ENCODE measurements at regions not wholly inside any gene's neighbourhood (a gene's known extent, or its start where the extent isn't known, plus 50 kb on each side); places are given as distances from the start of the nearest gene placed in this dataset.

DNA sequence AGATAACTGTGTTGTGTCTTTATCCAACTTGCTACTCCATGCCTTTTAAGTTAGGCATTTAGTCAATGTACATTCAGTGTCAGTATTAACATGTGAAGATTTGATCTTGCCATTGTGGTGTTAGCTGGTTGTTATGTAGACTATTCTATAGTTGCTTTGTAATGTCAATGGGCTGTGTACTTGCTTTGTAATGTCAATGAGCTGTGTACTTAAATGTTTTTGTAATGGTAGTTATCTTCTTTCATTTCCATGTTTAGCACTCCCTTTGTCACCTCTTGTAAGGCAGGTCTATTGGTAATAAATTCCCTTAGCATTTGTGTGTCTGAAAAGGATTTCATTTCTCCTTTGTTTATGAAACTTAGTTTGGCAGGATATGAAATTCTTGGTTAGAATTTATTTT is 53.4 kb downstream of the MC4R start:
- H3K4me3 ChIP-seq (ENCODE audit: low read length): no peak overlapping the region

DNA sequence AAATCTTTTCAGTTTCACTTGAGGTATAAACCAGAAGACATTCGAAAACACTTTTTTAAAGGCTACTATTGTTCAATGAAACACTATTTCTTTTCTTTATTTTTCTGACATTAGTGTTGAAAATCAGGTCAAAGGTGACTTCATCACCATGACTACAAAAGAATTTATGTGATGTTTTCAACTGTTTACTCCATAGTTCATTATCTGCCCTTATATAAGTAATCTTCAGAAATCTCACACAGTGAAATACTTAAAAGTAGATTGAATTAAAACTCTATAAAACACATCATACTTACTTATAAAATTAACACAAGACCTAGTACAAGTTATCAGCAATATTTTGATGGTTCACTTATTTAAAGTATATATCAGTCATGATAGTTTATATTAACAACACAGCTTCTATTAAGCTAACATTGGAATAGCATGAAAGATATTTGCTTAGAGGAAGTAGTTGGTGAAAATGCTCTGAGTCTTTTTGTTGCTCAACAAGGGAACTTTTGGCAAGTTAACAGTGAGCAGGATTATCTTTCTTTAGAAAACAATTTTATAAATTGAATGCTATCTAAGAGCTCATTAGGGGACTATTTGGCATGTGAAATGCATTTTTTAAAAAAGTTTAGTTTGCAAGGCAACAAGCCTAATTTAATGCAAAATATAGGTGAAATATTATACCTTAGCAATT is 60.8 kb downstream of the MC4R start:
- H3K27me3 ChIP-seq (ENCODE audit: control insufficient read depth, insufficient read depth, low read length): no peaks in the 10 kb centered on the region
- WGBS (ENCODE audit: insufficient coverage): no CpG with 5 or more reads among the region's 1 CpG
- no peaks in the 10 kb centered on the region for H3K36me3 ChIP-seq (ENCODE audit: control insufficient read depth, insufficient read depth, low read length)
- no peak overlapping the region for H3K27ac ChIP-seq (ENCODE audit: low read length)
- DNase-seq: no peak
- H3K4me1 ChIP-seq (ENCODE audit: control insufficient read depth, insufficient read depth, low read length): no peaks in the 10 kb centered on the region
- H3K9me3 ChIP-seq (replicated peaks; ENCODE audit: control insufficient read depth, low read depth, low read length): no peaks in the 10 kb centered on the region
- no peak overlapping the region for H3K4me3 ChIP-seq (ENCODE audit: low read length)

More for the DNA sequence above, 53.4 kb downstream of the MC4R start:
- Histone ChIP-seq H3K4me1 (ENCODE audit: control insufficient read depth, insufficient read depth, low read length) (no peaks in the 10 kb centered on the region), H3K27ac (ENCODE audit: low read length) (no peak overlapping the region), H3K36me3 (ENCODE audit: control insufficient read depth, insufficient read depth, low read length) (no peaks in the 10 kb centered on the region), H3K9me3 (replicated peaks; ENCODE audit: control insufficient read depth, low read depth, low read length) (no peaks in the 10 kb centered on the region), H3K27me3 (ENCODE audit: control insufficient read depth, insufficient read depth, low read length) (no peaks in the 10 kb centered on the region)
- DNase-seq: no peak

GRCh38 chr18:60295674-60296073 is 76.9 kb downstream of the MC4R start:
- no peaks in the 10 kb centered on the region for H3K36me3 ChIP-seq (ENCODE audit: control insufficient read depth, insufficient read depth, low read length)
- H3K4me3 ChIP-seq (ENCODE audit: low read length): no peak overlapping the region
- no peaks in the 10 kb centered on the region for H3K9me3 ChIP-seq (replicated peaks; ENCODE audit: control insufficient read depth, low read depth, low read length)
- H3K27ac ChIP-seq (ENCODE audit: low read length): no peak overlapping the region
- H3K4me1 ChIP-seq (ENCODE audit: control insufficient read depth, insufficient read depth, low read length): no peaks in the 10 kb centered on the region
- 100% methylated on average over 1 of the region's 4 CpGs for WGBS (ENCODE audit: insufficient coverage)
- H3K27me3 ChIP-seq (ENCODE audit: control insufficient read depth, insufficient read depth, low read length): no peaks in the 10 kb centered on the region
- no peak for DNase-seq

GRCh38 chr18:60292186-60292585 is 80.4 kb downstream of the MC4R start:
- Histone ChIP-seq H3K27ac (ENCODE audit: low read length) (no peak overlapping the region), H3K9me3 (replicated peaks; ENCODE audit: control insufficient read depth, low read depth, low read length) (no peaks in the 10 kb centered on the region), H3K27me3 (ENCODE audit: control insufficient read depth, insufficient read depth, low read length) (no peaks in the 10 kb centered on the region), H3K4me1 (ENCODE audit: control insufficient read depth, insufficient read depth, low read length) (no peaks in the 10 kb centered on the region), H3K36me3 (ENCODE audit: control insufficient read depth, insufficient read depth, low read length) (no peaks in the 10 kb centered on the region), H3K4me3 (ENCODE audit: low read length) (no peak overlapping the region)
- no peak for DNase-seq
- no CpG with 5 or more reads among the region's 4 CpGs for WGBS (ENCODE audit: insufficient coverage)

GRCh38 chr18:60279391-60279790 is 93.2 kb downstream of the MC4R start:
- Histone ChIP-seq H3K4me3 (ENCODE audit: low read length) (no peak overlapping the region), H3K9me3 (replicated peaks; ENCODE audit: control insufficient read depth, low read depth, low read length) (no peaks in the 10 kb centered on the region), H3K4me1 (ENCODE audit: control insufficient read depth, insufficient read depth, low read length) (no peaks in the 10 kb centered on the region), H3K27me3 (ENCODE audit: control insufficient read depth, insufficient read depth, low read length) (no peaks in the 10 kb centered on the region), H3K36me3 (ENCODE audit: control insufficient read depth, insufficient read depth, low read length) (no peaks in the 10 kb centered on the region), H3K27ac (ENCODE audit: low read length) (no peak overlapping the region)
- no peak for DNase-seq
- WGBS (ENCODE audit: insufficient coverage): no CpG with 5 or more reads among the region's 1 CpG

GRCh38 chr18:60277855-60278480 is 94.6 kb downstream of the MC4R start:
- Histone ChIP-seq H3K4me3 (ENCODE audit: low read length) (no peak overlapping the region), H3K27me3 (ENCODE audit: control insufficient read depth, insufficient read depth, low read length) (no peaks in the 10 kb centered on the region), H3K36me3 (ENCODE audit: control insufficient read depth, insufficient read depth, low read length) (no peaks in the 10 kb centered on the region), H3K9me3 (replicated peaks; ENCODE audit: control insufficient read depth, low read depth, low read length) (no peaks in the 10 kb centered on the region), H3K4me1 (ENCODE audit: control insufficient read depth, insufficient read depth, low read length) (no peaks in the 10 kb centered on the region), H3K27ac (ENCODE audit: low read length) (no peak overlapping the region)
- WGBS (ENCODE audit: insufficient coverage): no CpG with 5 or more reads among the region's 4 CpGs
- no peak for DNase-seq

GRCh38 chr18:60267391-60268058 is 105.0 kb downstream of the MC4R start:
- Histone ChIP-seq H3K9me3 (replicated peaks; ENCODE audit: control insufficient read depth, low read depth, low read length) (no peaks in the 10 kb centered on the region), H3K36me3 (ENCODE audit: control insufficient read depth, insufficient read depth, low read length) (no peaks in the 10 kb centered on the region), H3K27me3 (ENCODE audit: control insufficient read depth, insufficient read depth, low read length) (no peaks in the 10 kb centered on the region), H3K27ac (ENCODE audit: low read length) (no peak overlapping the region), H3K4me3 (ENCODE audit: low read length) (no peak overlapping the region), H3K4me1 (ENCODE audit: control insufficient read depth, insufficient read depth, low read length) (no peaks in the 10 kb centered on the region)
- no peak for DNase-seq
- 77% methylated on average over 3 of the region's 4 CpGs for WGBS (ENCODE audit: insufficient coverage)

DNA sequence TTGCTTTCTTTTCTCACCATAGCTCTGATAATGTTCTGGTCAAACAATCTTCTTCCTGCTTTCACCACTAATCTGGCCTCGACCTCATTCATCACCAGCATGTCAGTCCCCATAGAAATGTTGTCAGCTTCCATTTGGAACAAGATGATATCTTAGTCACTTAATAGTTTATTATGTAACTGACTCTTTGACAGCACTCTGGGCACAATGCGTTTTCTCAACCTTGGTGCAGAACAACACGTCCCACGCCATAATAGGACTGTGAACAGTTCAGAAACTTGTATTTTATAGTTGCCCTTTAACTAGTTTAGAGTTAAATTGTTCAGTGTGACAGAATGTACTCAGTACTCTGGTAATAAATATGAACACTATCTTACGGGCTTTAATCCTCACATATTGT is 106.0 kb downstream of the MC4R start:
- no peak for DNase-seq
- H3K4me1 ChIP-seq (ENCODE audit: control insufficient read depth, insufficient read depth, low read length): no peaks in the 10 kb centered on the region
- H3K9me3 ChIP-seq (replicated peaks; ENCODE audit: control insufficient read depth, low read depth, low read length): no peaks in the 10 kb centered on the region
- no peaks in the 10 kb centered on the region for H3K27me3 ChIP-seq (ENCODE audit: control insufficient read depth, insufficient read depth, low read length)
- H3K4me3 ChIP-seq (ENCODE audit: low read length): no peak overlapping the region
- WGBS (ENCODE audit: insufficient coverage): no CpG with 5 or more reads among the region's 5 CpGs
- H3K27ac ChIP-seq (ENCODE audit: low read length): no peak overlapping the region
- H3K36me3 ChIP-seq (ENCODE audit: control insufficient read depth, insufficient read depth, low read length): no peaks in the 10 kb centered on the region

- no peak for DNase-seq
- 60% methylated on average over 1 of the region's 6 CpGs for WGBS (ENCODE audit: insufficient coverage)
- Histone ChIP-seq H3K27ac (ENCODE audit: low read length) (no peak overlapping the region), H3K27me3 (ENCODE audit: control insufficient read depth, insufficient read depth, low read length) (no peaks in the 10 kb centered on the region), H3K4me1 (ENCODE audit: control insufficient read depth, insufficient read depth, low read length) (no peaks in the 10 kb centered on the region), H3K9me3 (replicated peaks; ENCODE audit: control insufficient read depth, low read depth, low read length) (no peaks in the 10 kb centered on the region), H3K36me3 (ENCODE audit: control insufficient read depth, insufficient read depth, low read length) (no peaks in the 10 kb centered on the region), H3K4me3 (ENCODE audit: low read length) (no peak overlapping the region)
Measured at GRCh38 chr18:60259052-60259681, 113.4 kb downstream of the MC4R start.

DNA sequence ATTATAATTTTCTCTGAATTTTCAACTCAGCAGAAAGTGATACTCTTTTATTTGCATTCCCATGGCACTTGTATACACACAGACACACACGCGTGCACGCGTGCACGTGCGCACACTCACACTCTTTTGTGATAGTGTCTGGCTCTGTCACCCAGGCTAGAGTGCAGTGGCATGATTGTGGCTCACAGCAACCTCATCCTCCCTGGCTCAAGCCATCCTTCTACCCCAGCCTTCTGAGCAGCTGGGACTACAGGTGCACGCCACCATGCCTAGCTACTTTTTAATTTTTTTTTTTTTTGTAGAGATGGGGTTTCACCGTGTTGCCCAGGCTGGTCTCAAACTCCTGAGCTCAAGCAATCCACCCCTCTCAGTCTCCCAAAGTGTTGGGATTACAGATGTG is 123.2 kb downstream of the MC4R start:
- 100% methylated on average over 6 of the region's 8 CpGs for WGBS (ENCODE audit: insufficient coverage)
- H3K27ac ChIP-seq (ENCODE audit: low read length): no peak overlapping the region
- no peak for DNase-seq
- no peaks in the 10 kb centered on the region for H3K36me3 ChIP-seq (ENCODE audit: control insufficient read depth, insufficient read depth, low read length)
- H3K4me1 ChIP-seq (ENCODE audit: control insufficient read depth, insufficient read depth, low read length): no peaks in the 10 kb centered on the region
- H3K4me3 ChIP-seq (ENCODE audit: low read length): no peak overlapping the region
- no peaks in the 10 kb centered on the region for H3K9me3 ChIP-seq (replicated peaks; ENCODE audit: control insufficient read depth, low read depth, low read length)
- no peaks in the 10 kb centered on the region for H3K27me3 ChIP-seq (ENCODE audit: control insufficient read depth, insufficient read depth, low read length)

Data from muscle of leg (tissue), 3 donors.